H1 (cell line): ENCODE measurements at regions not wholly inside any gene's neighbourhood (a gene's known extent, or its start where the extent isn't known, plus 50 kb on each side); places are given as distances from the start of the nearest gene placed in this dataset.

Source experiments
- CTCF ChIA-PET: fragments of 300-600 bp; sonication (Branson Sonifier 250); formaldehyde crosslinking; loops from one replicate; lab custom pipeline; 2021; ENCODE audit not compliant: partially characterized antibody; lab: Charles Lee
- POLR2A ChIA-PET: fragments of 300-600 bp; sonication (Branson Sonifier 250); formaldehyde crosslinking; loops from one replicate; lab custom pipeline; 2021; ENCODE audit warnings: inconsistent platforms; ENCODE audit not compliant: partially characterized antibody; lab: Charles Lee
- DNase-seq, 2 experiments: peaks; one replicate each; pipeline versions ENCODE4 v3.0.0 to v3.0.0-alpha.2; 2010 to 2022; ENCODE audit warnings: low spot score in 2 of 2, low read depth in 1 of 2, mixed read lengths in 1 of 2
- FAIRE-seq: peaks from 2 replicates; lab custom pipeline; 2011; peaks lifted over from hg19 to GRCh38; lab: Jason Lieb, UNC
- H2AFZ ChIP-seq: 2 replicates; pipeline ENCODE4 v1.8.1; 2012; ENCODE audit warnings: low read length, inconsistent platforms
- H2AK5ac ChIP-seq: 2 replicates; pipeline ENCODE4 v1.6.1; 2013; ENCODE audit warnings: low read depth, low read length
- H2BK120ac ChIP-seq: replicated peaks from 2 replicates; pipeline ENCODE3; 2013; ENCODE audit warnings: low read depth, low read length, inconsistent platforms
- H2BK12ac ChIP-seq: 2 replicates; pipeline ENCODE4 v1.6.1; 2013; ENCODE audit warnings: low read depth, low read length
- H2BK15ac ChIP-seq: 2 replicates; pipeline ENCODE4 v1.6.1; 2013; ENCODE audit warnings: low read length
- H2BK20ac ChIP-seq: 2 replicates; pipeline ENCODE4 v1.6.1; 2013; ENCODE audit warnings: low read length
- H2BK5ac ChIP-seq: 2 replicates; pipeline ENCODE4 v1.6.1; 2013; ENCODE audit warnings: low read depth, low read length
- H3K14ac ChIP-seq: 2 replicates; pipeline ENCODE4 v1.6.1; 2013; ENCODE audit warnings: inconsistent platforms; ENCODE audit not compliant: insufficient read length
- H3K18ac ChIP-seq: 2 replicates; pipeline ENCODE4 v1.6.1; 2013; ENCODE audit warnings: low read length; ENCODE audit errors: extremely low read depth
- H3K23ac ChIP-seq: 2 replicates; pipeline ENCODE4 v1.6.1; 2013; ENCODE audit warnings: inconsistent platforms; ENCODE audit not compliant: insufficient read length
- H3K23me2 ChIP-seq: 2 replicates; pipeline ENCODE4 v1.6.1; 2013; ENCODE audit warnings: low read depth, low read length
- H3K27ac ChIP-seq: 2 replicates; pipeline ENCODE4 v1.6.1; 2011; ENCODE audit warnings: low read depth, low read length, inconsistent platforms
- H3K27me3 ChIP-seq, 4 experiments: replicated peaks in 1 of 4; 1 replicate in 1 of 4; 2 replicates in 3 of 4; pipeline versions ENCODE4 v1.6.1 to v1.8.1; 2011 to 2013; ENCODE audit warnings: low read length in 3 of 4, mild to moderate bottlenecking in 3 of 4, inconsistent platforms in 2 of 4, mixed read lengths in 2 of 4, moderate library complexity in 1 of 4; ENCODE audit not compliant: control insufficient read depth in 3 of 4, insufficient read depth in 3 of 4; ENCODE audit errors: extremely low read depth in 1 of 4
- H3K36me3 ChIP-seq, 4 experiments: 2 replicates each; pipeline versions ENCODE4 v1.6.1 to v1.8.1; 2011 to 2013; ENCODE audit warnings: mild to moderate bottlenecking in 4 of 4, low read length in 3 of 4, moderate library complexity in 2 of 4, control low read depth in 1 of 4, inconsistent platforms in 1 of 4; ENCODE audit not compliant: insufficient read depth in 4 of 4, control insufficient read depth in 2 of 4
- H3K4ac ChIP-seq: replicated peaks from 2 replicates; pipeline ENCODE3; 2013; ENCODE audit warnings: low read length, low read depth, mixed read lengths, inconsistent platforms; ENCODE audit not compliant: insufficient read length
- H3K4me1 ChIP-seq, 4 experiments: replicated peaks in 1 of 4; 1 replicate in 1 of 4; 2 replicates in 3 of 4; pipeline versions ENCODE4 v1.6.1 to v1.8.1; 2011 to 2013; ENCODE audit warnings: low read length in 3 of 4, inconsistent platforms in 2 of 4, mixed read lengths in 1 of 4; ENCODE audit not compliant: insufficient read depth in 4 of 4, control insufficient read depth in 3 of 4
- H3K4me2 ChIP-seq, 2 experiments: 2 replicates each; pipeline versions ENCODE4 v1.6.1 to v1.8.1; 2011 to 2013; ENCODE audit warnings: low read depth in 2 of 2, low read length in 2 of 2, control low read depth in 1 of 2, inconsistent platforms in 1 of 2, mild to moderate bottlenecking in 1 of 2; ENCODE audit not compliant: insufficient read depth in 1 of 2
- H3K4me3 ChIP-seq, 4 experiments: fragments of 200-600, 300-600 bp in 1 of 4; sonication (generic), shearing (Covaris generic), sonication (Bioruptor Twin) in 1 of 4; 2 replicates each; pipeline versions ENCODE4 v1.5.1 to v1.8.1; 2011 to 2016; ENCODE audit warnings: low read length in 4 of 4, low read depth in 3 of 4, control low read depth in 2 of 4, inconsistent platforms in 2 of 4, mild to moderate bottlenecking in 2 of 4, mixed read lengths in 1 of 4, moderate library complexity in 1 of 4; ENCODE audit not compliant: insufficient read depth in 2 of 4; ENCODE audit errors: extremely low read depth in 1 of 4
- H3K56ac ChIP-seq: replicated peaks from 2 replicates; pipeline ENCODE3; 2013; ENCODE audit warnings: low read depth, mild to moderate bottlenecking, mixed read lengths, low read length, inconsistent platforms; ENCODE audit not compliant: insufficient read length
- H3K79me1 ChIP-seq: 2 replicates; pipeline ENCODE4 v1.6.1; 2013; ENCODE audit warnings: low read depth, low read length, control low read depth
- H3K79me2 ChIP-seq, 2 experiments: 2 replicates each; pipeline versions ENCODE4 v1.6.1 to v1.8.1; 2012 to 2013; ENCODE audit warnings: low read length in 2 of 2, mild to moderate bottlenecking in 2 of 2, inconsistent platforms in 1 of 2; ENCODE audit not compliant: insufficient read depth in 2 of 2, control insufficient read depth in 1 of 2
- H3K9ac ChIP-seq, 4 experiments: replicated peaks in 1 of 4; 1 replicate in 1 of 4; 2 replicates in 3 of 4; pipeline versions ENCODE4 v1.6.1 to v1.8.1; 2011 to 2013; ENCODE audit warnings: low read depth in 3 of 4, low read length in 3 of 4, control low read depth in 2 of 4, mild to moderate bottlenecking in 2 of 4, moderate library complexity in 2 of 4, inconsistent platforms in 1 of 4; ENCODE audit errors: extremely low read depth in 1 of 4
- H3K9me3 ChIP-seq, 2 experiments: 2 replicates each; pipeline versions ENCODE4 v1.6.1 to v1.8.1; 2012 to 2013; ENCODE audit warnings: mild to moderate bottlenecking in 2 of 2, moderate library complexity in 2 of 2, control low read depth in 1 of 2, inconsistent platforms in 1 of 2, low read depth in 1 of 2, low read length in 1 of 2, mixed read lengths in 1 of 2; ENCODE audit not compliant: insufficient read depth in 2 of 2
- H4K20me1 ChIP-seq, 2 experiments: replicated peaks in 1 of 2; 2 replicates each; pipeline versions ENCODE3 to v1.8.1; 2011 to 2013; ENCODE audit warnings: inconsistent platforms in 2 of 2, low read length in 2 of 2, mild to moderate bottlenecking in 1 of 2; ENCODE audit not compliant: insufficient read depth in 2 of 2, control insufficient read depth in 1 of 2
- H4K5ac ChIP-seq: 2 replicates; pipeline ENCODE4 v1.6.1; 2013; ENCODE audit warnings: low read length, low read depth, mixed read lengths, inconsistent platforms; ENCODE audit not compliant: insufficient read length
- H4K8ac ChIP-seq: 2 replicates; pipeline ENCODE4 v1.8.0; 2013; ENCODE audit warnings: mild to moderate bottlenecking, moderate library complexity, low read length, inconsistent platforms; ENCODE audit not compliant: insufficient read depth; ENCODE audit errors: extremely low read depth
- H4K91ac ChIP-seq: replicated peaks from 2 replicates; pipeline ENCODE3; 2013; ENCODE audit warnings: low read length, mixed read lengths, inconsistent platforms; ENCODE audit not compliant: insufficient read length
- SIX5 ChIP-seq: IDR thresholded peaks from 2 replicates; pipeline ENCODE4 v1.6.1; 2011; ENCODE audit warnings: mild to moderate bottlenecking, low read depth, low read length
- TCF12 ChIP-seq: IDR thresholded peaks from 2 replicates; pipeline ENCODE4 v1.6.1; 2011; ENCODE audit warnings: low read depth, mild to moderate bottlenecking, low read length
- WGBS, 2 experiments: shearing (Covaris generic) in 1 of 2; methylation state at CpG; one replicate each; pipeline versions ENCODE4 v1.1.6 to v1.1.7; 2013 to 2015; ENCODE audit warnings: low lambda C conversion rate in 2 of 2, mixed read lengths in 2 of 2, inconsistent platforms in 1 of 2, low coverage in 1 of 2, missing lambda C conversion rate in 1 of 2; ENCODE audit not compliant: insufficient replicate concordance in 2 of 2, insufficient coverage in 1 of 2, insufficient read length in 1 of 2; ENCODE audit errors: extremely low coverage in 1 of 2, missing lambda C conversion rate in 1 of 2; 5-methylcytosine and 5-hydroxymethylcytosine counted together
- TF ChIP-seq, protein P1 (sequence below): IDR thresholded peaks from 2 replicates; pipeline ENCODE4 v1.6.1; 2012; ENCODE audit warnings: inconsistent platforms

DNA sequence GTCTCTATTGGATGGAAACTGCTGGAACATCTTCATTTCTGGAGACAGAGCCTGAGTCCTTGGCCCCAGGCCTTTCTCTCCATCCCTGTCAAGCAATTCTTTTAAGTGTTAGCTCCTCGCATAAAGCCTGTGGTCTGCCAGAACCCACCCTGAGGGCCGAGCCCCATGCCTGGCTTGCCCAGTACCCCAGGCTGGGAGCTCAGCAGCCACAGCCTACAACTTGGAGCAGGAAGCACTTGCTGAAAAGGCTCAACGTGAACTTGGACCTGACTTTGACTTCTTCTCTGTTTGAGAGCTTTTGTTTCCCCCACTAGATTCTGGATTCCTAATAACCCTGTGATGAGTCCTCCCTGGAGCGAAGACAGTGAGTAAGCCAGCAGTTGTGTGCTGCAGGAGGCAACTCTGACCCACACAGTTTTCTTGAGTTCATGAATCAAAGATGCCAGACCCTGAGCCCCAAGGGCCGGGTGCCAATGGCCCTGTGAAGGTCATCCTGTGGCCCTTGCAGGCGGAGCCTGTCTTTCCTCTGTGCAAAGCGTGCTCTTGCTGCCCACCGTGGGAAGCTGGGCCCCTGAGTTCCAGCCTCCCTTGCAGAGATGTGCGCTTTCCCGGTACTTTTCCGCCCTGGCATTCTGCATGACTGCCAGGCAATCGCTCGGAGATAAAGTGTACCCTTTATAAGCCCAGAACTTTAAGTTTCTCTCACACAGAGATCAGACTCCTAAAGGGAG, 64.3 kb upstream of the RUFY1 start:
- Histone ChIP-seq H3K4me1 (no peaks in the 10 kb centered on the region), H3K79me2 (no peaks in the 10 kb centered on the region), H3K23ac (no peak overlapping the region), H3K36me3 (no peaks in the 10 kb centered on the region), H3K9me3 (no peaks in the 10 kb centered on the region), H3K4me2 (no peak overlapping the region), H3K56ac (no peak overlapping the region), H4K5ac (no peak overlapping the region), H3K14ac (no peak overlapping the region), H2BK12ac (no peak overlapping the region), H3K27ac (no peak overlapping the region), H2AK5ac (no peak overlapping the region), H4K20me1 (no peaks in the 10 kb centered on the region), H3K4me3 (no peak overlapping the region), H3K27me3 (no peaks in the 10 kb centered on the region; a peak in 1 of 7 replicates), H3K18ac (no peak overlapping the region), H3K9ac (no peak overlapping the region), H3K23me2 (no peaks in the 10 kb centered on the region), H2BK5ac (no peak overlapping the region), H2BK15ac (no peak overlapping the region), H2AFZ (no peak overlapping the region), H4K91ac (no peak overlapping the region), H2BK20ac (no peak overlapping the region), H2BK120ac (no peak overlapping the region), H4K8ac (no peak overlapping the region), H3K79me1 (no peaks in the 10 kb centered on the region), H3K4ac (no peak overlapping the region)
- CTCF ChIA-PET: interaction anchor here (0.6 to 1.5 kb wide), 5 partner anchors 9 to 343 kb away, joined by 3 to 4 read pairs (median 3); no protein-coding TSS in a partner anchor
- no peak for FAIRE-seq
- TF ChIP-seq SIX5 (no peak), TCF12 (no peak)
- TF ChIP-seq, protein P1, sequence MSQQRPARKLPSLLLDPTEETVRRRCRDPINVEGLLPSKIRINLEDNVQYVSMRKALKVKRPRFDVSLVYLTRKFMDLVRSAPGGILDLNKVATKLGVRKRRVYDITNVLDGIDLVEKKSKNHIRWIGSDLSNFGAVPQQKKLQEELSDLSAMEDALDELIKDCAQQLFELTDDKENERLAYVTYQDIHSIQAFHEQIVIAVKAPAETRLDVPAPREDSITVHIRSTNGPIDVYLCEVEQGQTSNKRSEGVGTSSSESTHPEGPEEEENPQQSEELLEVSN: no peak
- no peak for DNase-seq
- POLR2A ChIA-PET: interaction anchor here (0.7 kb wide), 1 partner anchor 64 kb away, joined by 3 read pairs; the partner anchor contains the start of gene RUFY1
- WGBS, 2 experiments: 83% methylated on average over 13 of the region's 13 CpGs; no CpG with 5 or more reads in 1 of the 2 experiments
